HG03565 (cell line): ENCODE measurements at regions not wholly inside any gene's neighbourhood (a gene's known extent, or its start where the extent isn't known, plus 50 kb on each side); places are given as distances from the start of the nearest gene placed in this dataset.
"Not testable (repeated sequence)": the region's sequence is repeated elsewhere in the genome, so short reads cannot be mapped to it uniquely, and the experiment has no call there.

Source experiments
- ATAC-seq: cut with Tn5 transposase; IDR thresholded peaks from one replicate; pipeline ENCODE4 v1.9.1; 2021; ENCODE audit warnings: mild to moderate bottlenecking, moderate library complexity; ENCODE audit not compliant: unreplicated experiment

- peak; percentile 63 for ATAC-seq
These were observed 233.4 kb upstream of the FRG1 start for GRCh38 chr4:189707227-189707626.

GRCh38 chr4:189711956-189712355 lies 228.7 kb upstream of the FRG1 start:
- ATAC-seq: not testable (repeated sequence)

- not testable (repeated sequence) for ATAC-seq
These were observed 219.4 kb upstream of the FRG1 start for GRCh38 chr4:189721016-189721993.

GRCh38 chr4:189722324-189723003 lies 218.2 kb upstream of the FRG1 start:
- ATAC-seq: not testable (repeated sequence)

GRCh38 chr4:189727982-189728638 lies 212.6 kb upstream of the FRG1 start:
- not testable (repeated sequence) for ATAC-seq

- ATAC-seq: not testable (repeated sequence)
These were observed 208.7 kb upstream of the FRG1 start for GRCh38 chr4:189731989-189732388.

- not testable (repeated sequence) for ATAC-seq
These were observed 207.2 kb upstream of the FRG1 start for GRCh38 chr4:189733507-189733906.

- not testable (repeated sequence) for ATAC-seq
These were observed 205.9 kb upstream of the FRG1 start for GRCh38 chr4:189734648-189735267.

- ATAC-seq: not testable (repeated sequence)
These were observed 204.0 kb upstream of the FRG1 start for GRCh38 chr4:189736656-189737055.

- not testable (repeated sequence) for ATAC-seq
These were observed 200.6 kb upstream of the FRG1 start for GRCh38 chr4:189740118-189740517.

- no peak for ATAC-seq
These were observed 199.8 kb upstream of the FRG1 start for GRCh38 chr4:189740873-189741272.

GRCh38 chr4:189753092-189753491 lies 187.6 kb upstream of the FRG1 start:
- ATAC-seq: not testable (repeated sequence)

- no peak for ATAC-seq
These were observed 177.1 kb upstream of the FRG1 start for GRCh38 chr4:189763583-189763982.

GRCh38 chr4:189765301-189765700 lies 175.4 kb upstream of the FRG1 start:
- no peak for ATAC-seq

- ATAC-seq: no peak
These were observed 174.9 kb upstream of the FRG1 start for GRCh38 chr4:189765736-189766135.

GRCh38 chr4:189767941-189768340 lies 172.7 kb upstream of the FRG1 start:
- no peak for ATAC-seq

GRCh38 chr4:189769131-189769530 lies 171.5 kb upstream of the FRG1 start:
- no peak for ATAC-seq

GRCh38 chr4:189771696-189772361 lies 168.8 kb upstream of the FRG1 start:
- no peak for ATAC-seq

- ATAC-seq: no peak
These were observed 166.8 kb upstream of the FRG1 start for GRCh38 chr4:189773909-189774308.

GRCh38 chr4:189779281-189779980 lies 161.2 kb upstream of the FRG1 start:
- no peak for ATAC-seq
